Nephron (organoid): ENCODE measurements at regions not wholly inside any gene's neighbourhood (a gene's known extent, or its start where the extent isn't known, plus 50 kb on each side); places are given as distances from the start of the nearest gene placed in this dataset.

ENCODE experiments used
- H3K27ac Mint-ChIP-seq, 3 experiments: 2 replicates each; pipeline ENCODE4 v1.8.0; 2020; ENCODE audit warnings: mixed read lengths in 3 of 3, mild to moderate bottlenecking in 2 of 3, moderate library complexity in 1 of 3
- H3K27me3 Mint-ChIP-seq: 2 replicates; pipeline ENCODE4 v1.8.0; 2021; ENCODE audit warnings: low read depth, mild to moderate bottlenecking, moderate library complexity, mixed read lengths
- H3K36me3 Mint-ChIP-seq: 2 replicates; pipeline ENCODE4 v1.8.0; 2020; ENCODE audit warnings: low read depth, mixed read lengths
- H3K4me1 Mint-ChIP-seq: 2 replicates; pipeline ENCODE4 v1.8.0; 2020; ENCODE audit warnings: mixed read lengths
- H3K4me3 Mint-ChIP-seq, 3 experiments: 2 replicates each; pipeline ENCODE4 v1.8.0; 2020; ENCODE audit warnings: mild to moderate bottlenecking in 3 of 3, mixed read lengths in 3 of 3, moderate library complexity in 2 of 3
- H3K9me3 Mint-ChIP-seq: 2 replicates; pipeline ENCODE4 v1.8.0; 2020; ENCODE audit warnings: mixed read lengths
- TF ChIP-seq, protein P1 (sequence below), 3 experiments: fragments of 200-600 bp; sonication (generic); IDR thresholded peaks; one replicate each; pipeline ENCODE4 v1.5.0; 2021; ENCODE audit warnings: antibody characterized with exemption in 3 of 3; ENCODE audit not compliant: unreplicated experiment in 3 of 3

DNA sequence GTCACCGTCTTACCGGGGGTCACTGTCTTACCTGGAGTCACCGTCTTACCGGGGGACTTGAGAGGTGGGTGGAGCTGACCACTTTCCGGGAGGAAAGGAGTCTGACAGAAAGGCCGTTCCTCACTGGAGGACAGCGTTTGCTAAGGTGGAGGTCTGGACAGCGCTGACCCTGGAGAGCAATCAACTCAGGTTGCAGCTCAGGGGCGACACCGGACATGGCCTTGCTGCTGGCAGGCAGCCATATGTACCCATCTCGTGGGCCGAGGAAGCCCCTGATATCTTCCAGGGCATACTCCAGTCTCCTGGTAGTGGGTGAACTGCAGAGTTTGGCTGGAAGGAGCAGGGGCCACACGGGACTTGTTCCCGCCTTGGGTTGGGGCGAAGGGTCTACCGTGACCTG lies 234.6 kb upstream of the MYT1L start:
- no peaks in the 10 kb centered on the region for H3K36me3 Mint-ChIP-seq
- no peak overlapping the region for H3K27ac Mint-ChIP-seq
- TF ChIP-seq, protein P1, sequence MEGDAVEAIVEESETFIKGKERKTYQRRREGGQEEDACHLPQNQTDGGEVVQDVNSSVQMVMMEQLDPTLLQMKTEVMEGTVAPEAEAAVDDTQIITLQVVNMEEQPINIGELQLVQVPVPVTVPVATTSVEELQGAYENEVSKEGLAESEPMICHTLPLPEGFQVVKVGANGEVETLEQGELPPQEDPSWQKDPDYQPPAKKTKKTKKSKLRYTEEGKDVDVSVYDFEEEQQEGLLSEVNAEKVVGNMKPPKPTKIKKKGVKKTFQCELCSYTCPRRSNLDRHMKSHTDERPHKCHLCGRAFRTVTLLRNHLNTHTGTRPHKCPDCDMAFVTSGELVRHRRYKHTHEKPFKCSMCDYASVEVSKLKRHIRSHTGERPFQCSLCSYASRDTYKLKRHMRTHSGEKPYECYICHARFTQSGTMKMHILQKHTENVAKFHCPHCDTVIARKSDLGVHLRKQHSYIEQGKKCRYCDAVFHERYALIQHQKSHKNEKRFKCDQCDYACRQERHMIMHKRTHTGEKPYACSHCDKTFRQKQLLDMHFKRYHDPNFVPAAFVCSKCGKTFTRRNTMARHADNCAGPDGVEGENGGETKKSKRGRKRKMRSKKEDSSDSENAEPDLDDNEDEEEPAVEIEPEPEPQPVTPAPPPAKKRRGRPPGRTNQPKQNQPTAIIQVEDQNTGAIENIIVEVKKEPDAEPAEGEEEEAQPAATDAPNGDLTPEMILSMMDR (IDR thresholded peaks at IDR 0.05; ENCODE audit: unreplicated experiment in 3 of 3): no peak
- H3K27me3 Mint-ChIP-seq: peaks cover 19% of the 10 kb centered on the region
- H3K4me3 Mint-ChIP-seq: no peak overlapping the region
- peaks cover 2% of the 10 kb centered on the region for H3K9me3 Mint-ChIP-seq
- no peaks in the 10 kb centered on the region for H3K4me1 Mint-ChIP-seq

- peaks cover 3% of the 10 kb centered on the region for H3K9me3 Mint-ChIP-seq
- no peak overlapping the region for H3K4me3 Mint-ChIP-seq
- TF ChIP-seq, protein P1 (IDR thresholded peaks at IDR 0.05; ENCODE audit: unreplicated experiment in 3 of 3): no peak
- H3K27me3 Mint-ChIP-seq: peaks cover 22% of the 10 kb centered on the region
- no peak overlapping the region for H3K27ac Mint-ChIP-seq
- no peaks in the 10 kb centered on the region for H3K4me1 Mint-ChIP-seq
- H3K36me3 Mint-ChIP-seq: no peaks in the 10 kb centered on the region
These were observed 233.4 kb upstream of the MYT1L start for GRCh38 chr2:2564300-2565078.

GRCh38 chr2:2563309-2563860 lies 232.3 kb upstream of the MYT1L start:
- no peaks in the 10 kb centered on the region for H3K4me1 Mint-ChIP-seq
- H3K9me3 Mint-ChIP-seq: peaks cover 3% of the 10 kb centered on the region
- H3K27me3 Mint-ChIP-seq: peaks cover 22% of the 10 kb centered on the region
- TF ChIP-seq, protein P1 (IDR thresholded peaks at IDR 0.05; ENCODE audit: unreplicated experiment in 3 of 3): no peak
- H3K36me3 Mint-ChIP-seq: no peaks in the 10 kb centered on the region
- H3K27ac Mint-ChIP-seq: no peak overlapping the region
- no peak overlapping the region for H3K4me3 Mint-ChIP-seq

DNA sequence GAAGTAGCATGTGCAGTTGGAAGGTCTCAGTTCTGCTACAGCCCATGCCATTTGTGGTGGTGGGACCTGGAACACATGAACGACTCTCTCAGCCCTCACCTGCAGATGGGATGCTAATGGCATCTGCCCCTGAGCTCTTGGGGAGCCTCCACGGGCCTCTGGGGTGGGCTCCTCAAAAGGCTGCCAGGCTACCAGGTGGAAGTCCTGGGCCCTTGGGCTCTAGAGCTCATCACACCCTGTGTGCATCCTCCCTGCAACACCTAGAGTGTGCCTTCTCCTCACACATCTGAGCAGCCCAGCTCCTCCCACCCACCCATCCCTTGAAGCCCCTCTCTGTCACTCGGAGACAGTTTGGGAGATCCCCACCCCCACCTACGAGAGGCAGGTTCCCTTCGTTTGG lies 231.8 kb upstream of the MYT1L start:
- TF ChIP-seq, protein P1 (IDR thresholded peaks at IDR 0.05; ENCODE audit: unreplicated experiment in 3 of 3): no peak
- Mint-ChIP-seq H3K27me3 (peaks cover 17% of the 10 kb centered on the region), H3K9me3 (peaks cover 3% of the 10 kb centered on the region), H3K4me1 (no peaks in the 10 kb centered on the region), H3K27ac (no peak overlapping the region), H3K36me3 (no peaks in the 10 kb centered on the region), H3K4me3 (no peak overlapping the region)

- Mint-ChIP-seq H3K9me3 (peaks cover 3% of the 10 kb centered on the region), H3K27ac (no peak overlapping the region), H3K36me3 (no peaks in the 10 kb centered on the region), H3K4me1 (no peaks in the 10 kb centered on the region), H3K4me3 (no peak overlapping the region), H3K27me3 (peaks cover 17% of the 10 kb centered on the region)
- TF ChIP-seq, protein P1 (IDR thresholded peaks at IDR 0.05; ENCODE audit: unreplicated experiment in 3 of 3): no peak
These were observed 230.4 kb upstream of the MYT1L start for GRCh38 chr2:2561346-2562095.
